H9 (cell line): ENCODE measurements at regions not wholly inside any gene's neighbourhood (a gene's known extent, or its start where the extent isn't known, plus 50 kb on each side); places are given as distances from the start of the nearest gene placed in this dataset.

Experiments
- DNase-seq: peaks from one replicate; pipeline ENCODE4 v3.0.0-alpha.2; 2017
- H2AFZ ChIP-seq: one replicate; pipeline ENCODE4 v1.6.1; 2013; ENCODE audit warnings: mild to moderate bottlenecking, low read length, control low read depth, moderate library complexity
- H2AK5ac ChIP-seq: 2 replicates; pipeline ENCODE4 v1.6.1; 2013; ENCODE audit warnings: low read length, control low read depth, mixed read lengths; ENCODE audit not compliant: insufficient read length
- H2BK120ac ChIP-seq: one replicate; pipeline ENCODE4 v1.6.1; 2013; ENCODE audit warnings: low read depth, mild to moderate bottlenecking, low read length, control low read depth, inconsistent platforms; ENCODE audit not compliant: poor library complexity, severe bottlenecking
- H2BK12ac ChIP-seq: 2 replicates; pipeline ENCODE4 v1.6.1; 2013; ENCODE audit warnings: low read length, control low read depth, mixed read lengths, low read depth; ENCODE audit not compliant: insufficient read length
- H2BK15ac ChIP-seq: 2 replicates; pipeline ENCODE4 v1.6.1; 2013; ENCODE audit warnings: low read depth, low read length, control low read depth
- H2BK20ac ChIP-seq: one replicate; pipeline ENCODE4 v1.6.1; 2013; ENCODE audit warnings: low read depth, mild to moderate bottlenecking, low read length, control low read depth, inconsistent platforms; ENCODE audit not compliant: poor library complexity, severe bottlenecking
- H2BK5ac ChIP-seq: 2 replicates; pipeline ENCODE4 v1.6.1; 2013; ENCODE audit warnings: low read length, control low read depth, mixed read lengths; ENCODE audit not compliant: insufficient read length
- H3K14ac ChIP-seq: 2 replicates; pipeline ENCODE4 v1.6.1; 2013; ENCODE audit warnings: low read length, control low read depth; ENCODE audit not compliant: insufficient read depth
- H3K18ac ChIP-seq: 2 replicates; pipeline ENCODE4 v1.6.1; 2013; ENCODE audit warnings: low read depth, mild to moderate bottlenecking, mixed read lengths, low read length, control low read depth; ENCODE audit not compliant: insufficient read length
- H3K23ac ChIP-seq: 2 replicates; pipeline ENCODE4 v1.6.1; 2013; ENCODE audit warnings: low read length, control low read depth, mixed read lengths, low read depth; ENCODE audit not compliant: insufficient read length
- H3K23me2 ChIP-seq: 2 replicates; pipeline ENCODE4 v1.6.1; 2013; ENCODE audit warnings: low read depth, mild to moderate bottlenecking, mixed read lengths, low read length, control low read depth; ENCODE audit not compliant: insufficient read length, poor library complexity, severe bottlenecking
- H3K27ac ChIP-seq: 2 replicates; pipeline ENCODE4 v1.5.1; 2013; ENCODE audit warnings: low read length, control low read depth, mixed read lengths, low read depth; ENCODE audit not compliant: insufficient read length
- H3K27me3 ChIP-seq: 2 replicates; pipeline ENCODE4 v1.6.1; 2013; ENCODE audit warnings: low read length, control low read depth, inconsistent platforms; ENCODE audit not compliant: insufficient read depth
- H3K4ac ChIP-seq: 2 replicates; pipeline ENCODE4 v1.6.1; 2013; ENCODE audit warnings: low read depth, mild to moderate bottlenecking, control low read depth, inconsistent platforms, low read length, moderate library complexity
- H3K4me1 ChIP-seq: 2 replicates; pipeline ENCODE4 v1.6.1; 2013; ENCODE audit warnings: low read length, control low read depth, inconsistent platforms; ENCODE audit not compliant: insufficient read depth
- H3K4me2 ChIP-seq: 2 replicates; pipeline ENCODE4 v1.6.1; 2013; ENCODE audit warnings: low read length, control low read depth, mixed read lengths; ENCODE audit not compliant: insufficient read length, insufficient read depth
- H3K56ac ChIP-seq: 2 replicates; pipeline ENCODE4 v1.6.1; 2013; ENCODE audit warnings: low read depth, mild to moderate bottlenecking, mixed read lengths, low read length, control low read depth; ENCODE audit not compliant: insufficient read length
- H3K79me1 ChIP-seq: 2 replicates; pipeline ENCODE4 v1.6.1; 2013; ENCODE audit warnings: low read depth, mild to moderate bottlenecking, moderate library complexity, low read length, control low read depth, inconsistent platforms; ENCODE audit not compliant: insufficient read depth, poor library complexity, severe bottlenecking
- H3K79me2 ChIP-seq: 2 replicates; pipeline ENCODE4 v1.6.1; 2013; ENCODE audit warnings: low read length, control low read depth, inconsistent platforms; ENCODE audit not compliant: insufficient read depth
- H3K9ac ChIP-seq: 2 replicates; pipeline ENCODE4 v1.6.1; 2013; ENCODE audit warnings: low read length, control low read depth, mixed read lengths; ENCODE audit not compliant: insufficient read length; ENCODE audit errors: extremely low read depth
- H3K9me3 ChIP-seq: one replicate; pipeline ENCODE4 v1.6.1; 2013; ENCODE audit warnings: low read depth, low read length, inconsistent platforms; ENCODE audit not compliant: control insufficient read depth
- H3T11ph ChIP-seq: one replicate; pipeline ENCODE4 v1.6.1; 2013; ENCODE audit warnings: mild to moderate bottlenecking, low read length, control low read depth, inconsistent platforms
- H4K20me1 ChIP-seq: one replicate; pipeline ENCODE4 v1.6.1; 2013; ENCODE audit not compliant: control insufficient read depth, insufficient read length, insufficient read depth
- H4K5ac ChIP-seq: 2 replicates; pipeline ENCODE4 v1.6.1; 2013; ENCODE audit warnings: low read depth, mild to moderate bottlenecking, mixed read lengths, low read length, control low read depth; ENCODE audit not compliant: insufficient read length
- H4K8ac ChIP-seq: replicated peaks from 2 replicates; pipeline ENCODE4 v1.6.1; 2013; ENCODE audit warnings: low read length, control low read depth, mixed read lengths, low read depth; ENCODE audit not compliant: insufficient read length
- H4K91ac ChIP-seq: 2 replicates; pipeline ENCODE4 v1.6.1; 2013; ENCODE audit warnings: low read depth, mild to moderate bottlenecking, moderate library complexity, mixed read lengths, low read length, control low read depth; ENCODE audit not compliant: insufficient read length
- H3K27ac Mint-ChIP-seq, 3 experiments: 2 replicates in 2 of 3; 3 replicates in 1 of 3; pipeline ENCODE4 v1.8.0; 2020 to 2021; ENCODE audit warnings: mixed read lengths in 3 of 3, mild to moderate bottlenecking in 1 of 3, moderate library complexity in 1 of 3
- H3K27me3 Mint-ChIP-seq: 2 replicates; pipeline ENCODE4 v1.8.0; 2021; ENCODE audit warnings: low read depth, mild to moderate bottlenecking, moderate library complexity, mixed read lengths
- H3K36me3 Mint-ChIP-seq, 3 experiments: 2 replicates in 2 of 3; 3 replicates in 1 of 3; pipeline ENCODE4 v1.8.0; 2020 to 2021; ENCODE audit warnings: low read depth in 3 of 3, mixed read lengths in 3 of 3; ENCODE audit not compliant: insufficient read depth in 1 of 3
- H3K4me1 Mint-ChIP-seq, 2 experiments: 2 replicates each; pipeline ENCODE4 v1.8.0; 2020; ENCODE audit warnings: mixed read lengths in 2 of 2
- H3K4me3 Mint-ChIP-seq, 2 experiments: 2 replicates in 1 of 2; 3 replicates in 1 of 2; pipeline ENCODE4 v1.8.0; 2020 to 2021; ENCODE audit warnings: mild to moderate bottlenecking in 2 of 2, mixed read lengths in 2 of 2, moderate library complexity in 1 of 2
- H3K9me3 Mint-ChIP-seq, 2 experiments: 2 replicates in 1 of 2; 3 replicates in 1 of 2; pipeline ENCODE4 v1.8.0; 2020; ENCODE audit warnings: mild to moderate bottlenecking in 2 of 2, mixed read lengths in 2 of 2, moderate library complexity in 1 of 2
- CTCF ChIP-seq: fragments of 200-600 bp; sonication (generic); conservative IDR thresholded peaks from 3 replicates; pipeline ENCODE4 v1.8.0; 2021; ENCODE audit warnings: antibody characterized with exemption, mild to moderate bottlenecking

- Histone ChIP-seq H3K23ac (no peak overlapping the region), H3K56ac (no peak overlapping the region), H4K20me1 (no peaks in the 10 kb centered on the region), H3K4me1 (no peaks in the 10 kb centered on the region), H2BK15ac (no peak overlapping the region), H2AFZ (no peak overlapping the region), H2BK12ac (no peak overlapping the region), H3K27me3 (no peaks in the 10 kb centered on the region), H3K79me2 (no peaks in the 10 kb centered on the region), H3K9me3 (no peaks in the 10 kb centered on the region), H3K4me2 (no peak overlapping the region), H3K4ac (no peak overlapping the region), H2BK20ac (no peak overlapping the region), H3K18ac (no peak overlapping the region), H3K27ac (no peak overlapping the region), H4K8ac (no peak overlapping the region), H4K5ac (no peak overlapping the region), H3K79me1 (no peaks in the 10 kb centered on the region), H4K91ac (no peak overlapping the region), H3K14ac (no peak overlapping the region), H2BK120ac (no peak overlapping the region), H3K23me2 (no peaks in the 10 kb centered on the region), H3K9ac (no peak overlapping the region), H3T11ph (no peak overlapping the region), H2BK5ac (no peak overlapping the region), H2AK5ac (no peak overlapping the region)
- Mint-ChIP-seq H3K9me3 (no peaks in the 10 kb centered on the region), H3K4me3 (no peak overlapping the region), H3K4me1 (peaks cover 4 to 5% of the 10 kb centered on the region in 2 experiments; a peak in 3 of 4 replicates), H3K27me3 (no peaks in the 10 kb centered on the region; the same call in 1 of the 2 replicates), H3K27ac (no peak overlapping the region), H3K36me3 (no peaks in the 10 kb centered on the region)
- no peak for TF ChIP-seq CTCF
- DNase-seq, result no peak
Observed at GRCh38 chr15:34663101-34663500, 79.7 kb upstream of the GOLGA8B start.
